SKM-1 (cell line): ENCODE measurements at regions not wholly inside any gene's neighbourhood (a gene's known extent, or its start where the extent isn't known, plus 50 kb on each side); places are given as distances from the start of the nearest gene placed in this dataset.
"Not testable (repeated sequence)": the region's sequence is repeated elsewhere in the genome, so short reads cannot be mapped to it uniquely, and the experiment has no call there.

Experiments used
- DNase-seq: peaks from one replicate; lab custom pipeline; 2025; ENCODE audit not compliant: unreplicated experiment; lab: John Stamatoyannopoulos, UW

GRCh38 chr13:112259511-112259910, 116.6 kb upstream of the SPACA7 start:
- DNase-seq = no peak

- no peak for DNase-seq
These were observed 115.8 kb upstream of the SPACA7 start for GRCh38 chr13:112260108-112261055.

GRCh38 chr13:112261924-112262323, 114.2 kb upstream of the SPACA7 start:
- DNase-seq = no peak

- no peak for DNase-seq
These were observed 113.0 kb upstream of the SPACA7 start for GRCh38 chr13:112263152-112263551.

- no peak for DNase-seq
These were observed 108.5 kb upstream of the SPACA7 start for GRCh38 chr13:112267660-112268059.

GRCh38 chr13:112270951-112271350, 105.2 kb upstream of the SPACA7 start:
- no peak for DNase-seq

- DNase-seq = not testable (repeated sequence)
These were observed 89.4 kb upstream of the SPACA7 start for GRCh38 chr13:112286733-112287132.

GRCh38 chr13:112320303-112320702, 55.9 kb upstream of the SPACA7 start:
- DNase-seq = no peak

GRCh38 chr13:112322557-112322956, 53.6 kb upstream of the SPACA7 start:
- DNase-seq = no peak

GRCh38 chr13:112324116-112324515, 52.0 kb upstream of the SPACA7 start:
- no peak for DNase-seq

GRCh38 chr13:112325142-112325808, 50.9 kb upstream of the SPACA7 start:
- DNase-seq = no peak

- DNase-seq = no peak
These were observed 50.1 kb upstream of the SPACA7 start for GRCh38 chr13:112325920-112326645.
